GM10266 (cell line): ENCODE measurements at regions not wholly inside any gene's neighbourhood (a gene's known extent, or its start where the extent isn't known, plus 50 kb on each side); places are given as distances from the start of the nearest gene placed in this dataset.

Experiments
- DNase-seq: peaks from one replicate; pipeline ENCODE4 v3.0.0; 2012; ENCODE audit errors: extremely low spot score
- TF ChIP-seq, protein P1 (sequence below): IDR thresholded peaks from 2 replicates; pipeline ENCODE4 v1.5.1; 2012; ENCODE audit warnings: mild to moderate bottlenecking, low read depth; ENCODE audit not compliant: control insufficient read depth, insufficient read depth; ENCODE audit errors: missing control alignments

DNA sequence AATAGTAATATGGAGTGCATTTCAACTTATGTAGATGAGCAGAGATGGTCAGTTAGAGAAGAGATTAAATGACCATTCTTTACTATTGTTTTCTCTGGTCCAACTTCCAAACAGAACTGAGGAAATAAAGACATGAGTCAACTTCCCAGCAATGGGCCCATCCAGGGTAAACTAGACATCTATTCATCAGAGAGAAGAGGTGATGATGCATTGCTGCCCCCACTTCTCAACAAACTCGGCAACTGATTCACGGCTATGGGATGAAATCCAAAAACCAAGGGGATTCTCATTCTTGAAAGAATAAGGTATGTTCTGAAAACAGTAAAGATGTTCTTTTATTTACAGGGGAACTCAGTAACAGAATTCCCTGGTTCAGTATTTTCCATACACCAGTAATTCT, 190.7 kb downstream of the RDH14 start:
- TF ChIP-seq, protein P1, sequence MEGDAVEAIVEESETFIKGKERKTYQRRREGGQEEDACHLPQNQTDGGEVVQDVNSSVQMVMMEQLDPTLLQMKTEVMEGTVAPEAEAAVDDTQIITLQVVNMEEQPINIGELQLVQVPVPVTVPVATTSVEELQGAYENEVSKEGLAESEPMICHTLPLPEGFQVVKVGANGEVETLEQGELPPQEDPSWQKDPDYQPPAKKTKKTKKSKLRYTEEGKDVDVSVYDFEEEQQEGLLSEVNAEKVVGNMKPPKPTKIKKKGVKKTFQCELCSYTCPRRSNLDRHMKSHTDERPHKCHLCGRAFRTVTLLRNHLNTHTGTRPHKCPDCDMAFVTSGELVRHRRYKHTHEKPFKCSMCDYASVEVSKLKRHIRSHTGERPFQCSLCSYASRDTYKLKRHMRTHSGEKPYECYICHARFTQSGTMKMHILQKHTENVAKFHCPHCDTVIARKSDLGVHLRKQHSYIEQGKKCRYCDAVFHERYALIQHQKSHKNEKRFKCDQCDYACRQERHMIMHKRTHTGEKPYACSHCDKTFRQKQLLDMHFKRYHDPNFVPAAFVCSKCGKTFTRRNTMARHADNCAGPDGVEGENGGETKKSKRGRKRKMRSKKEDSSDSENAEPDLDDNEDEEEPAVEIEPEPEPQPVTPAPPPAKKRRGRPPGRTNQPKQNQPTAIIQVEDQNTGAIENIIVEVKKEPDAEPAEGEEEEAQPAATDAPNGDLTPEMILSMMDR = no peak
- DNase-seq = no peak

DNA sequence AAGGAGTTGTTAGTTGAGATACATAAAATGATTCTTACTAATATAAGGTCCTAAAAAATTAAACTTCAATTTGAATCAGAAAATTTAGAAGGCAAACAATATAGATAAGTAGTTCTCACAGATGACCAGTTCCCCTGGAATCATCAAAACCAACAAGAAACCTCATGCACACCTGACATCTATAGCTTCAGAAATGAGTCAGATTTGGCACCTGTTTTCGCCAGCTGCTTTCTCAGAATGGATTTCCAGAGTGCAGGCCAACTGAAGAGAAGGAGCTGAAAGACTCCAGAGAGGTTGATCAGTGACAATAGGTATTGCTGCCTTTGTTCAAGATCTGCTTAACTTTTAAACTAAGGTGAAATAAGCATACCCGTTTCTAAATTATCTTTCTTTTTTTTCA, 192.4 kb downstream of the RDH14 start:
- no peak for DNase-seq
- TF ChIP-seq, protein P1 = no peak

DNA sequence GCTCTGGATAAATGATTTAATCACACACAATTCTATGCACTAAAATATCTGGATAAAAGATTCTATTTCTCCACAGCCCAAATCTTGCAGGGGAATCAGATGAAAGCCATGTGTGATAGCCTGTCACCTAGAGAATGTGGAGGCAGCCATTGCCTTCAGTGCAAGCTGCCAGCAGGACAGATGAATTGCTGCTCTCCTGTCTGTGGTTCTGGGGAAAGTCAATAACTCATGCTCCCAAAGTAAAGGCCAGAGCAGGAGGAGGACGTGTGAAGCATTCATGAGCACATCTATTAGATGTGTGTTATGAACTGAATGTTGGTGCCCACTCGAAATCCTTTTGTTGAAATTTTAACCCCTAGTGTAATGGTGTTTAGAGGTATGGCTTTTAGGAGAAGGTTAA, 195.1 kb downstream of the RDH14 start:
- DNase-seq = no peak
- TF ChIP-seq, protein P1 = no peak

DNA sequence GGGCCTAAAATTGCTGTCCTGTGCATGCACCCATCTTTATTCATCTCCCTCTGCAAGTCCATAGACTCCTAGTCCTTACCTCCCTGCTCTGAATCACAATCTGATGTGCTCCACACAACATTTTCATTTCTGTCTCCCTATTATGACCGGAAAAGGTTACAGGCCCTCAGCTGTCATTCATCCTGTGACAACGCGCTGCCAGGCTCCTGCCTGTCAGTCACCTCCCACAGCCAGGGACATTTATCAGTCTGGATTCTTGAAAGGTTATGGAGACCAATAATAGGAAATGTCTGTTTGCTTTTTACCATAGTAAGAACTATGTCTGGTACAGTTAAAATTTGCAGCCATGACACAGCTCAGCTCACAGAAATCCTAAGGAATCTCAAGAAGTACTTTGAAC, 197.1 kb downstream of the RDH14 start:
- TF ChIP-seq, protein P1 = no peak
- DNase-seq = no peak

DNA sequence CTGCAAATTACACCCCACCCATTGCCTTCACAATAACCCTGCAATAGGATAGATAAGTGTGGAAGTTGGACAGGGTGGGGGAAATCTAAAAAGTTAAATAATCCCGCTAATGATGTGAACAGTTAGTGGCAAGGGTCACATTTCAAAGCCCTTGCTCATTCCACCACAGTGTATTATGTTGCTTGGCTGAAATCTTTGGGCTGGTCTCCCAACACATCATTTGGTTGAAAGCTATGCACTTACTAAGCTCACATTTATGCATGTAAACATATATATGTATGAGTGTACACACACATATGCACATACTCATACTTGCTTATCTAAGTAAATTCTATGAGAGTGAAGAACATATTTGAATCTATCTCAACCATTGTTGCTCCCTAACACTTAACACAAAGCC, 197.8 kb downstream of the RDH14 start:
- TF ChIP-seq, protein P1 = no peak
- no peak for DNase-seq

DNA sequence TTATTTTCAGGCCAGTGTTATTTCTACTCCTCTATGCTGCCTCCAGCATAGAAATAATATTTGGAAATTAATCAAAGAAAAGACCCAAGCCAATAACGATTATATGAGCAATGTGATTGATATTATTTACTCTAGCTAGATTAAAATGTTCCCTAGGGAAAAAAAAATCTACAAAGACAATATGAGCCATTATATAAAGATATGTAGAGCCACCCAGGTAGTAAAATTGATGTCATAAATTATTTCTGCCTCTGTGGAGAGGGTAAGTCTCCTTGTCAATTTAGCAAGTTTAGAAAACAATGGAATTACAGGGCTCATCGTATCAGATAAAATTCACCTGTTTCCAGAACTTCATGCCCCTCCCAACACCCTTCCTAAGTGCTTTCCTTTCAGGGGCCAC, 202.9 kb downstream of the RDH14 start:
- DNase-seq = no peak
- TF ChIP-seq, protein P1 = no peak

DNA sequence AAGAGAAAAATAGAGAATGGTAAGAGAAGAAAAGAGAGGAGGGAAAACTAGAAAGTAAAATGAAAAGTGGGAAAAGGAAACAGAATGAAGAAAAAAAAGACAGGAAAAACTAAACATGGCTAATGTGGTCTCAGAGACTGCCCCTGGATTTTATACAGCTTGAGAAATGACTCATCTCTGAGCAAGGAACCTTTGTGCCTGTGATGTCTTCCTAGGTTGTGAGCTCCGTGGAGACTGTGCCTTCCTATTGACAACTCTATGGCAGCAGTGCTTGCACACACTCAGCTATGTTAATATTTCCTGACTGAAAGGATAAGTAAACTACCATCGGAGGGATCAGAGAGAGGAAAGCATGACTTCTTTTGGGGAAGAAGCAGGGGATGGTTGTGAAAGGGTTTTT, 203.8 kb downstream of the RDH14 start:
- TF ChIP-seq, protein P1 = no peak
- DNase-seq = no peak
